LNCAP (cell line): ENCODE measurements at regions not wholly inside any gene's neighbourhood (a gene's known extent, or its start where the extent isn't known, plus 50 kb on each side); places are given as distances from the start of the nearest gene placed in this dataset.

Experiments used
- TF ChIP-seq, protein P1 (sequence below): fragments of 450-650 bp; IDR thresholded peaks from 2 replicates; pipeline ENCODE4 v1.5.1; 2017; ENCODE audit warnings: mild to moderate bottlenecking

DNA sequence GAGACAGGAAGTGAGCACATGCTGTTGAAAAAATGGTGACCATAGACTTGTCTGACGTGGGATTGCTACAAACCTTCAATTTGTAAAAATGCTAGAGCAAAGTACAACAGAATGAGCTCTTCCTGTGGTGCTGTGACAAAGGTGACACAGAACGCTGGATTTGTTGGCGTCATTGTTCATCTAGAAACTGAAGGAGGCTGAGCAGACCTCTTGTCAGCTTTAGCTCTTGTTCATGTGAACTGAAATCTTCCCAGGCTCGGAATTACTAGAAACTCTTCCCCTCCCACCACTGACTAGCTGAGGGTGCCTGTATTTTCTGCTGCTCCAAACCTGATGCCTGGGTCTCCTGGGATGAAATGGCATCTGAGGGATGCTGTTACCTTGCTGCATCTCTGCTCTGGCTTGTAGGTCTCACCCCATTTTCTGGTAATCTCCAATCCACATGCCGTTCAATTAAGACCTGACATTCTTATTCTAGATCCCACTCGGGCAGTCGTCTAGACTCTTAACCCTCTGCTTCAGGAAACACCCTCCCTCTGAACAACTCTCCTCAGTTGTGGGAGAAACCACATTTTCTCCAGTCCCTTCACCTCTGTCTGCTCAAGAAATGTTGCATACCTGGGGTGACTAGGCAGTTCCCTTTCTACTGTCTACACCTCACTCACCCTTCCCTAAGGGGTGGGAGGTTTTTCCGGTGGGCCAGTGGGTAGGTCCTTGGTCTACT, 349.3 kb downstream of the CXCL12 start:
- TF ChIP-seq, protein P1, sequence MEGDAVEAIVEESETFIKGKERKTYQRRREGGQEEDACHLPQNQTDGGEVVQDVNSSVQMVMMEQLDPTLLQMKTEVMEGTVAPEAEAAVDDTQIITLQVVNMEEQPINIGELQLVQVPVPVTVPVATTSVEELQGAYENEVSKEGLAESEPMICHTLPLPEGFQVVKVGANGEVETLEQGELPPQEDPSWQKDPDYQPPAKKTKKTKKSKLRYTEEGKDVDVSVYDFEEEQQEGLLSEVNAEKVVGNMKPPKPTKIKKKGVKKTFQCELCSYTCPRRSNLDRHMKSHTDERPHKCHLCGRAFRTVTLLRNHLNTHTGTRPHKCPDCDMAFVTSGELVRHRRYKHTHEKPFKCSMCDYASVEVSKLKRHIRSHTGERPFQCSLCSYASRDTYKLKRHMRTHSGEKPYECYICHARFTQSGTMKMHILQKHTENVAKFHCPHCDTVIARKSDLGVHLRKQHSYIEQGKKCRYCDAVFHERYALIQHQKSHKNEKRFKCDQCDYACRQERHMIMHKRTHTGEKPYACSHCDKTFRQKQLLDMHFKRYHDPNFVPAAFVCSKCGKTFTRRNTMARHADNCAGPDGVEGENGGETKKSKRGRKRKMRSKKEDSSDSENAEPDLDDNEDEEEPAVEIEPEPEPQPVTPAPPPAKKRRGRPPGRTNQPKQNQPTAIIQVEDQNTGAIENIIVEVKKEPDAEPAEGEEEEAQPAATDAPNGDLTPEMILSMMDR = no peak

DNA sequence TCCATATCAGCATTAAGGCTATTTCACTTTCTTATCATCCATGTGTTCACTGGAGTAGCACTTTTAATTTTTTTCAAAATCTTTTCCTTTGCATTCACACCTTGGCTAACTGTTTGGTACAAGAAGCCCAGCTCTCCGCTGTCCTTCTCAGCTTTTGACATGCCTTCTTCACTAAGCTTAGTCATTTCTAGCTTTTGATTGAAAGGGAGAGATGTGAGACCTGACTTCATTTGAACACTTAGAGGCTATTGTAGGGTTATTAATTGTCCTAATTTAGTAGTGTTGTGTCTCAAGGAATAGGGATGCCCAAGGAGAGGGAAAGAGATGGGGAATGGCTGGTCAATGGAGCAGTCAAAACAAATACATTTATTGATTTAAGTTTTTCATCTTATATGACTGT, 350.0 kb downstream of the CXCL12 start:
- TF ChIP-seq, protein P1 = no peak

DNA sequence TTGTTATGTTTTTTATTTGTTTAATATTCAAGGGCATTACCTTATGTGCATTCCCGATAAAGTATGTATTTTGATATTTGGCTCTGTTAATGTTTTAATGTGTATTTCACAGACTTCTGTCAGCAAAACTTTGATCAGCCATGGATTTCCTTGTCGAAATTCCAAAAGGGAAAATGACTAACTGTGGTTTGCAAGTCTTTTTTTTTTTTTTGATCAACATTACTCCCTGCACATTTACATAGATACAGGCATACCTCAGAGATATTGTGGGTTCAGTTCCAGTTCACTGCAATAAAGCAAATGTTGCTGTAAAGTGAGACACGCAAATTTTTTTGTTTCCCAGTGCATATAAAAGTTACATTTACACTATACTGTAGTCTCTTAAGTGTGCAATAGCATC, 351.9 kb downstream of the CXCL12 start:
- TF ChIP-seq, protein P1 = no peak

DNA sequence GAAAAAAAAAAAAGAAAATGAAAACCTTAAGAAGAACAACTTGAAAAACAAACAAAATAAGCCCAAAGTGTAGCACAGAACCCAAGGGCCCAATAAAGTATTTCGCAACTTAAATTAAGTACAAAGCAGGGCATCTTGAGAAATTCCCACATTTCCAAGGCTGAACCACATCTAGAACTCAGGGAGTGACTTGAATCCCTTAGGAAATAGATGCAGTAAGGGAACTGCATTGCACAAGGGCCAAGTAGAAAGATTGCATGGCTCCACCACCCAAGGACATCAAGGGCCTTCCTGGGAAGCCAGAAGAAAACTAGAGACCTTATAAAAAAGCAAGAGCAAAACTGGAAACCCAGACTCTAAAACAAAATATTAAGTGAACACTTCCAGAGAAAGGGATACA, 352.7 kb downstream of the CXCL12 start:
- TF ChIP-seq, protein P1 = no peak

DNA sequence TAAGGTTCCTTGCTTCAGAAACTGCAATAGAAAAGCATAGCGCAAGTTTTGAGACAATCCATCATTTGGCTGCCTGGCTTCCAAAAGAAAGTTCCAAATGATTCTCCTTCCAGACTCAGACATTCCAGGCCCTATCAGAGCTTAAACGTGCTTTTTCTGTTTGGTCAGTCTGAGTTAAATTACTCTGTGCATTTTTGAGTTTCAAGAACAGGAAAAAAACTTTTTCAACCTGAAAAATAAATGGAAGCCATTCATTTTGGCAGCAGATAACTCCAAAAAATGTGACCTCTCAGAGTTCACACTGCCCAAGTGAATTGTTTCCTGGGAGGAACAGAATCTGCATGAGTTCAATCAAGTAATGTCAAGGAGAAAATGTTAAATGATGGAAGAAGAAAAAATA, 354.2 kb downstream of the CXCL12 start:
- TF ChIP-seq, protein P1 = no peak

DNA sequence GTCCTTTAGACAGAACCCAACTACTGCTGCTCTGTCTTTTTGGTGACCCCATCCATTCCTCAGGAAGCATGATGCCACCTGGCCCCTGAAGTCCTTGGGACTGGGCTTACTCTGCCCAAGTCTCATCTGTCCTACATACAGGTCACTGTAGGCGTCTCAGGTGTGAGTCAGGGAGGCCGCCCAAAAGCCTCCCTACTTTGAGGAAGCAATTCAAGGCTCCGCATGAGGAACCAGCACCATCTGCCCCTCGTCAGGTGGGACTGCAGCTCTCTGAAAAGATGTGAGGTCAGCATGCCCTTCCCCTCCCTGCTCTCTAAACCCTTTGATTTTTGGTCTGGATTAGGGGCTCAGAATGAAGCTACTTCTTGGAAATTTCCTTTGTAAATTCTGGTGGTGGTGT, 354.8 kb downstream of the CXCL12 start:
- TF ChIP-seq, protein P1 = peak; percentile 26; the same call in 1 of the 2 replicates

DNA sequence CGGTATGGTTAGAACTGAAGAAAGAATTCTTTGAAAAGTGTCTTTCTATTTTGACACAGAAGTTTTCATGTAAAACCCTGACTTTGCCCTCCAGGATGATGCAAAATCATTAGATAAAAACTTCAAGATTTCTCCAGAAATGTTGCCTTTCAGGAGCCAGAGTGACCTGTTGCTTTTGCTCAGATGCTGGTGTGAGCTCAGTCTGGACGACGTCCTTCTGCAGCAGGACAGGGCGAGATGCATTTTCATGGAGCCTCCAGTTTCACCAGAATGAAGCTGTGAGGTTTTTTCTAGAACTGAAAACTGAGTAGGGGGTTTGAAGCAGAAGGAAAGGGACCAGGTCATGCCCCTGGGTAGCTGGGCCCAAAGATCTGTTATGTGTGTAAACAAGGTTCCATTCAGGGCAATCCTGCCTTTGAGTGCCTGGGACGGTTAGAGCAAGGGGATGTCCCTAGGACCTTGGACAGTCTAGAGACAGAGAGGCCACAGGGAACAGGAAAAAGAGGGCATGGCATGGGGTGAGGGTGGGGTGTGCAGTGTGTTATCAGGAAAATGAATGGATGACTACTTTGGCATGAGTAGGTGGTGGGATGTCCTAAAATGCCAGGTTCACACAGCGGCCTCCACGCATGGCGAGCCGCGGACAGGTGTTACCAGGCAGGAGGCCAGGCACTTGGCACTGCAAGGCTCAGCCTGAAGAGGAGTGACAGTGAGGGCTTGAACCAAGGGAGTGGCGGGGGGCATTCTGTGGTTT, 356.3 kb downstream of the CXCL12 start:
- TF ChIP-seq, protein P1 = no peak
